WTC11 (cell line): ENCODE measurements at regions not wholly inside any gene's neighbourhood (a gene's known extent, or its start where the extent isn't known, plus 50 kb on each side); places are given as distances from the start of the nearest gene placed in this dataset.

ENCODE experiments used
- ATF2 ChIP-seq: sonication (generic); formaldehyde crosslinking; IDR thresholded peaks from 2 replicates; pipeline ENCODE4 v1.8.1; 2022; ENCODE audit warnings: low read depth, missing genetic modification reagents, borderline replicate concordance
- CREB1 ChIP-seq: sonication (generic); formaldehyde crosslinking; IDR thresholded peaks from 2 replicates; pipeline ENCODE4 v1.8.0; 2023; ENCODE audit warnings: mild to moderate bottlenecking, missing genetic modification reagents
- CREM ChIP-seq: sonication (generic); formaldehyde crosslinking; IDR thresholded peaks from 2 replicates; pipeline ENCODE4 v1.8.1; 2022; ENCODE audit warnings: mild to moderate bottlenecking, missing genetic modification reagents, moderate library complexity
- CTCF ChIP-seq: fragments of 200-600 bp; IDR thresholded peaks from 2 replicates; pipeline ENCODE4 v1.8.0; 2022; ENCODE audit warnings: antibody characterized with exemption
- ELF4 ChIP-seq: sonication (generic); formaldehyde crosslinking; IDR thresholded peaks from 2 replicates; pipeline ENCODE4 v1.8.1; 2022; ENCODE audit warnings: low read depth, mild to moderate bottlenecking, moderate library complexity, missing genetic modification reagents
- ETV6 ChIP-seq: sonication (generic); formaldehyde crosslinking; IDR thresholded peaks from 2 replicates; pipeline ENCODE4 v1.8.1; 2022; ENCODE audit warnings: mild to moderate bottlenecking, missing genetic modification reagents
- FOXK1 ChIP-seq: sonication (generic); formaldehyde crosslinking; IDR thresholded peaks from 2 replicates; pipeline ENCODE4 v1.8.0; 2022; ENCODE audit warnings: mild to moderate bottlenecking, moderate library complexity, missing genetic modification reagents
- FOXP1 ChIP-seq: sonication (generic); formaldehyde crosslinking; IDR thresholded peaks from 2 replicates; pipeline ENCODE4 v1.8.0; 2022; ENCODE audit warnings: missing genetic modification reagents, mild to moderate bottlenecking, moderate library complexity, borderline replicate concordance
- IRF1 ChIP-seq: sonication (generic); formaldehyde crosslinking; IDR thresholded peaks from 2 replicates; pipeline ENCODE4 v1.8.0; 2023; ENCODE audit warnings: missing genetic modification reagents
- IRF2 ChIP-seq: sonication (generic); formaldehyde crosslinking; IDR thresholded peaks from 2 replicates; pipeline ENCODE4 v1.8.0; 2022; ENCODE audit warnings: low read depth, missing genetic modification reagents, borderline replicate concordance
- JAZF1 ChIP-seq: fragments of 250-450 bp; sonication (Bioruptor Pico); IDR thresholded peaks from 2 replicates; pipeline ENCODE4 v1.9.0; 2021; ENCODE audit warnings: moderate library complexity, mild to moderate bottlenecking, inconsistent platforms
- NFYB ChIP-seq: sonication (generic); formaldehyde crosslinking; conservative IDR thresholded peaks from 2 replicates; pipeline ENCODE4 v1.8.0; 2022; ENCODE audit warnings: low read depth, missing genetic modification reagents
- RELA ChIP-seq: sonication (generic); formaldehyde crosslinking; IDR thresholded peaks from 2 replicates; pipeline ENCODE4 v1.8.1; 2022; ENCODE audit warnings: missing genetic modification reagents, mild to moderate bottlenecking, borderline replicate concordance
- ZNF416 ChIP-seq: fragments of 250-450 bp; sonication (Bioruptor Pico); IDR thresholded peaks from 2 replicates; pipeline ENCODE4 v1.9.0; 2021; ENCODE audit warnings: mild to moderate bottlenecking, inconsistent platforms

GRCh38 chr1:72547412-72547811, 265.1 kb upstream of the NEGR1 start:
- no peak for TF ChIP-seq IRF1 (CRISPR knock-in tag)
- TF ChIP-seq FOXP1 (CRISPR knock-in tag): no peak
- no peak for TF ChIP-seq FOXK1 (CRISPR knock-in tag)
- TF ChIP-seq ELF4 (CRISPR knock-in tag): no peak
- no peak for TF ChIP-seq CTCF
- no peak for TF ChIP-seq CREB1 (CRISPR knock-in tag)
- no peak for TF ChIP-seq NFYB (CRISPR knock-in tag)
- TF ChIP-seq IRF2 (CRISPR knock-in tag): no peak
- no peak for TF ChIP-seq ATF2
- no peak for TF ChIP-seq JAZF1 (CRISPR knock-in tag)
- TF ChIP-seq ETV6 (CRISPR knock-in tag): no peak
- no peak for TF ChIP-seq RELA
- TF ChIP-seq ZNF416 (CRISPR knock-in tag): no peak
- TF ChIP-seq CREM (CRISPR knock-in tag): no peak
